Left ventricle myocardium inferior (tissue), 1 donor: ENCODE measurements at regions not wholly inside any gene's neighbourhood (a gene's known extent, or its start where the extent isn't known, plus 50 kb on each side); places are given as distances from the start of the nearest gene placed in this dataset.
A peak's percentile ranks its signal among the peaks of the same experiment; 100 is the strongest.
"Not testable (repeated sequence)": the region's sequence is repeated elsewhere in the genome, so short reads cannot be mapped to it uniquely, and the experiment has no call there.

Experiments
- DNase-seq: peaks from one replicate; pipeline ENCODE4 v3.0.0-alpha.2; 2020
- H3K27ac ChIP-seq: fragments of 200-600 bp; replicated peaks from 2 replicates; pipeline ENCODE4 v1.8.0; 2021
- H3K27me3 ChIP-seq: fragments of 200-600 bp; 2 replicates; pipeline ENCODE4 v1.8.0; 2021; ENCODE audit warnings: low read depth
- H3K36me3 ChIP-seq: fragments of 200-600 bp; 2 replicates; pipeline ENCODE4 v1.8.0; 2021
- H3K4me1 ChIP-seq: fragments of 200-600 bp; 2 replicates; pipeline ENCODE4 v1.8.0; 2021
- H3K4me3 ChIP-seq: fragments of 200-600 bp; 2 replicates; pipeline ENCODE4 v1.8.0; 2021; ENCODE audit warnings: mild to moderate bottlenecking, moderate library complexity
- H3K9me3 ChIP-seq: fragments of 200-600 bp; replicated peaks from 2 replicates; pipeline ENCODE4 v1.8.0; 2021
- CTCF ChIP-seq: fragments of 200-600 bp; IDR thresholded peaks from 2 replicates; pipeline ENCODE4 v1.8.0; 2021; ENCODE audit warnings: antibody characterized with exemption, mild to moderate bottlenecking, borderline replicate concordance
- intact Hi-C: fragments of 100-400 bp; cut with micrococcal nuclease; formaldehyde crosslinking; loops from one replicate; pipeline ENCODE4 v1.11.0; 2022
- donor health status: DM: no; HTN: yes; CAD: no; lungs with severe emphysema.

GRCh38 chr6:156425359-156426020, 351.7 kb upstream of the ARID1B start:
- Histone ChIP-seq H3K4me1 (no peaks in the 10 kb centered on the region), H3K27ac (peak overlapping the region; percentile 30), H3K36me3 (no peaks in the 10 kb centered on the region), H3K4me3 (no peak overlapping the region), H3K9me3 (peaks cover 29% of the 10 kb centered on the region), H3K27me3 (peaks cover 3% of the 10 kb centered on the region)
- TF ChIP-seq CTCF = no peak
- intact Hi-C loops = no loop called here
- DNase-seq = no peak

- peaks cover 29% of the 10 kb centered on the region for H3K9me3 ChIP-seq
- no peaks in the 10 kb centered on the region for H3K27me3 ChIP-seq
- DNase-seq = no peak
- H3K4me1 ChIP-seq = no peaks in the 10 kb centered on the region
- no peak overlapping the region for H3K27ac ChIP-seq
- intact Hi-C loops = no loop called here
- no peak for TF ChIP-seq CTCF
- H3K36me3 ChIP-seq = no peaks in the 10 kb centered on the region
- no peak overlapping the region for H3K4me3 ChIP-seq
Observed at GRCh38 chr6:156423829-156424228, 353.3 kb upstream of the ARID1B start.

GRCh38 chr6:156423075-156423474, 354.1 kb upstream of the ARID1B start:
- no peak overlapping the region for H3K27ac ChIP-seq
- no peaks in the 10 kb centered on the region for H3K27me3 ChIP-seq
- no peak for TF ChIP-seq CTCF
- peaks cover 29% of the 10 kb centered on the region for H3K9me3 ChIP-seq
- DNase-seq = no peak
- no peak overlapping the region for H3K4me3 ChIP-seq
- H3K4me1 ChIP-seq = no peaks in the 10 kb centered on the region
- no peaks in the 10 kb centered on the region for H3K36me3 ChIP-seq
- intact Hi-C loops = no loop called here

- Histone ChIP-seq H3K27me3 (no peaks in the 10 kb centered on the region), H3K9me3 (peaks cover 29% of the 10 kb centered on the region), H3K4me3 (no peak overlapping the region), H3K27ac (no peak overlapping the region), H3K36me3 (no peaks in the 10 kb centered on the region), H3K4me1 (no peaks in the 10 kb centered on the region)
- intact Hi-C loops = no loop called here
- no peak for DNase-seq
- TF ChIP-seq CTCF = no peak
Observed at GRCh38 chr6:156421933-156422332, 355.2 kb upstream of the ARID1B start.

- H3K4me1 ChIP-seq, DNase-seq, H3K27me3 ChIP-seq, intact Hi-C loops, H3K4me3 ChIP-seq, H3K36me3 ChIP-seq: not testable (repeated sequence)
- Histone ChIP-seq H3K27ac (peak overlapping the region; percentile 38), H3K9me3 (peaks cover 29% of the 10 kb centered on the region)
Observed at GRCh38 chr6:156421301-156421700, 355.9 kb upstream of the ARID1B start.

- Histone ChIP-seq H3K27me3 (no peaks in the 10 kb centered on the region), H3K4me3 (no peak overlapping the region), H3K9me3 (peaks cover 29% of the 10 kb centered on the region), H3K36me3 (no peaks in the 10 kb centered on the region), H3K4me1 (no peaks in the 10 kb centered on the region), H3K27ac (peak overlapping the region; percentile 58)
- DNase-seq = no peak
- TF ChIP-seq CTCF = no peak
- intact Hi-C loops = no loop called here
Observed at GRCh38 chr6:156420172-156420993, 356.8 kb upstream of the ARID1B start.
